GM23248 (cell line): ENCODE measurements at regions not wholly inside any gene's neighbourhood (a gene's known extent, or its start where the extent isn't known, plus 50 kb on each side); places are given as distances from the start of the nearest gene placed in this dataset.
A peak's percentile ranks its signal among the peaks of the same experiment; 100 is the strongest.

Source experiments
- DNase-seq: peaks from one replicate; pipeline ENCODE4 v3.0.0-alpha.2; 2015
- H2AFZ ChIP-seq: fragments of 200-600 bp; sonication (generic); 2 replicates; pipeline ENCODE4 v1.6.1; 2016; ENCODE audit warnings: antibody characterized with exemption
- H3F3A ChIP-seq: fragments of 200-600 bp; sonication (generic); 2 replicates; pipeline ENCODE4 v1.6.1; 2016; ENCODE audit warnings: mild to moderate bottlenecking, antibody characterized with exemption, mixed run types; ENCODE audit not compliant: insufficient read depth
- H3K27ac ChIP-seq: fragments of 200-600 bp; sonication (generic); 2 replicates; pipeline ENCODE4 v1.5.1; 2016; ENCODE audit warnings: mild to moderate bottlenecking
- H3K27me3 ChIP-seq: fragments of 200-600 bp; sonication (generic); replicated peaks from 2 replicates; pipeline ENCODE4 v1.6.1; 2016; ENCODE audit warnings: mild to moderate bottlenecking; ENCODE audit not compliant: insufficient read depth
- H3K36me3 ChIP-seq: fragments of 200-600 bp; sonication (generic); 2 replicates; pipeline ENCODE4 v1.6.1; 2016; ENCODE audit warnings: low read depth, mild to moderate bottlenecking
- H3K4me1 ChIP-seq: fragments of 200-600 bp; sonication (generic); 2 replicates; pipeline ENCODE4 v1.6.1; 2016; ENCODE audit warnings: mild to moderate bottlenecking; ENCODE audit not compliant: insufficient read depth
- H3K4me2 ChIP-seq: fragments of 200-600 bp; sonication (generic); one replicate; pipeline ENCODE4 v1.6.1; 2016; ENCODE audit warnings: mild to moderate bottlenecking; ENCODE audit not compliant: unreplicated experiment
- H3K4me3 ChIP-seq: fragments of 200-600 bp; sonication (generic); 2 replicates; pipeline ENCODE4 v1.5.1; 2016; ENCODE audit warnings: mild to moderate bottlenecking
- H3K79me2 ChIP-seq: fragments of 200-600 bp; sonication (generic); 2 replicates; pipeline ENCODE4 v1.6.1; 2016; ENCODE audit warnings: mild to moderate bottlenecking; ENCODE audit not compliant: insufficient read depth
- H3K9ac ChIP-seq: fragments of 200-600 bp; sonication (generic); 2 replicates; pipeline ENCODE4 v1.6.1; 2016; ENCODE audit warnings: mild to moderate bottlenecking
- H3K9me2 ChIP-seq: fragments of 200-600 bp; sonication (generic); 2 replicates; pipeline ENCODE4 v1.6.1; 2016; ENCODE audit warnings: mixed run types, mild to moderate bottlenecking, moderate library complexity; ENCODE audit not compliant: insufficient read depth
- H3K9me3 ChIP-seq: fragments of 200-600 bp; sonication (generic); one replicate; pipeline ENCODE4 v1.6.1; 2017; ENCODE audit warnings: low read depth
- H4K20me1 ChIP-seq: fragments of 200-600 bp; sonication (generic); 2 replicates; pipeline ENCODE4 v1.6.0; 2016; ENCODE audit not compliant: insufficient read depth
- EZH2 ChIP-seq: fragments of 200-600 bp; sonication (generic); IDR thresholded peaks from 2 replicates; pipeline ENCODE4 v1.6.1; 2018; ENCODE audit warnings: antibody characterized with exemption, mild to moderate bottlenecking; ENCODE audit not compliant: insufficient read depth, poor library complexity, severe bottlenecking
- EZH2phosphoT487 ChIP-seq: fragments of 200-600 bp; sonication (generic); IDR thresholded peaks from 2 replicates; pipeline ENCODE4 v1.6.1; 2018; ENCODE audit warnings: antibody characterized with exemption, moderate library complexity, mild to moderate bottlenecking, low read depth; ENCODE audit not compliant: insufficient read depth
- WGBS, 2 experiments: methylation state at CpG; one replicate each; pipeline ENCODE4 v1.1.6; 2015 to 2017; ENCODE audit warnings: low lambda C conversion rate in 2 of 2, low coverage in 1 of 2; ENCODE audit errors: missing lambda C conversion rate in 2 of 2; 5-methylcytosine and 5-hydroxymethylcytosine counted together
- in situ Hi-C: fragments of 300-500 bp; cut with MboI; formaldehyde crosslinking; loops from 2 replicates; pipeline ENCODE4 v1.15.0; 2020

DNA sequence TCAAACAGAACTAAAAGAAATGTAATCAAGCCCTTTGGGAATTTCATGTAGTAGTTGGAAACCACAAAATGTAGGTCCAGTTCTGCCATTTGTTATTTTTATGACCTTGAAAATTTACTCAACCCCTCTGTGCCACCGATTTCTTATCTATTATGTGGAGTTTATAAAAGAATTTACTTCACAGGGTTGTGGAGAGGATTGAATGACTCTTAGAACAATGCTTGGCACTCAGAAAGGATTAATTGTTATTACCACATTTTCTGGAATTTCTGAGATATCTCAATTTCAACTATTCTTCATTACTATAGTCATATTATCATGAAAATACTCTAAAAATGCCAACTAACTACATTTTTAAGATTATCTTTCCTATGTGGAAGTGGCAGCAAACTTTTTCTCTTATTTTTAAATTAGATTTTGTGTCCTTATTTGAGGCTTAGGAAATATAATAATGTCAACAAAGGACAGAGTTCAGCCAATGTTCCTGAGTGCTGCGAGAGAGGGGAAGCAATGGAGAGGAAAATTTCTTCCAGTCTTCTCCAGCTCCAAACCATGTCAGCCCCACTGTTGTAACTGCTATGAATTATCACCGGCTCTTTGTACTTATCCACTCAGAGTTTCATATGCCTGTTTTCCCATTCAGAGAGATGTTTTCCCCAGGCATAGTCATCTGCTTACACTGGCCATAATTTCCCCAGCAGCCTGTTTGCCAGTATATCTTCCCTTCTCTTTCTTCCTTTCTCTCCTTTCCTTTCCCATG, 525.6 kb downstream of the SPATA31D1 start:
- in situ Hi-C loops, result no loop called here
- 5 to 13% methylated on average over 3 of the region's 3 CpGs for WGBS, 2 experiments
- H3K27ac ChIP-seq, result no peak overlapping the region

DNA sequence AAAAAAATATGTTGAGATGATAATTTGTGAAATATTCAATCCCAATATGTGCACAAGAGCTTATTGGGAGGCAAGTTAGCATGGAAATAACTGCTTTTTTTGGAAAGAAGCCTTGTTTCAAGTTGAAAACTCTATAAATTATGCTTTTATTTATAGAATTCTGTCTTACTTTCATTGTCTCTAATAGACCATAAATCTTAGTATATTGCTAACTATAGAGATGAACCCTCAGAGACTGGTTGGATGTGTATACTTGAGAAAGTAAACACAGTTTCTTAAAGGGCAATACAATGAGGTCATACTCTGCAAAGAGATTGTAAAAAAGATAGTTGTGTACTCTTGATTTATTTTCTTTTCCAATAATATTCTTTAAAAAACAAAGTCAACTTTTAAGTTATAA, 530.3 kb downstream of the SPATA31D1 start:
- H3F3A ChIP-seq, result 0 out of 2 replicates have a peak, but pooled peaks cover 5% of the 10 kb centered on the region
- H3K79me2 ChIP-seq, result no peaks in the 10 kb centered on the region
- in situ Hi-C loops, result no loop called here
- H3K9ac ChIP-seq, result no peak overlapping the region
- 0 out of 2 replicates have a peak, but pooled peaks cover 20% of the 10 kb centered on the region for H3K27me3 ChIP-seq
- H2AFZ ChIP-seq, result no peak overlapping the region
- H3K36me3 ChIP-seq, result no peaks in the 10 kb centered on the region
- H3K4me1 ChIP-seq, result peaks cover 6% of the 10 kb centered on the region
- no peak overlapping the region for H3K4me2 ChIP-seq
- no peak for DNase-seq
- no peaks in the 10 kb centered on the region for H4K20me1 ChIP-seq
- H3K9me3 ChIP-seq, result no peaks in the 10 kb centered on the region
- H3K27ac ChIP-seq, result no peak overlapping the region
- no peaks in the 10 kb centered on the region for H3K9me2 ChIP-seq
- TF ChIP-seq EZH2phosphoT487, result no peak
- TF ChIP-seq EZH2, result no peak
- H3K4me3 ChIP-seq, result no peak overlapping the region

More for the DNA sequence above, 525.6 kb downstream of the SPATA31D1 start:
- no peak overlapping the region for H2AFZ ChIP-seq
- H3K27me3 ChIP-seq, result 0 out of 2 replicates have a peak, but pooled peaks cover 20% of the 10 kb centered on the region
- H3K79me2 ChIP-seq, result no peaks in the 10 kb centered on the region
- peaks cover 19% of the 10 kb centered on the region for H3K4me1 ChIP-seq
- TF ChIP-seq EZH2phosphoT487 (no peak), EZH2 (no peak)
- no peak overlapping the region for H3K4me3 ChIP-seq
- peaks cover 9% of the 10 kb centered on the region; the same call in 1 of the 2 replicates for H3F3A ChIP-seq
- H4K20me1 ChIP-seq, result no peaks in the 10 kb centered on the region
- H3K9ac ChIP-seq, result no peak overlapping the region
- no peaks in the 10 kb centered on the region for H3K9me2 ChIP-seq
- peak overlapping the region; percentile 66 for H3K4me2 ChIP-seq
- no peaks in the 10 kb centered on the region for H3K36me3 ChIP-seq
- DNase-seq, result peak; percentile 14
- no peaks in the 10 kb centered on the region for H3K9me3 ChIP-seq

DNA sequence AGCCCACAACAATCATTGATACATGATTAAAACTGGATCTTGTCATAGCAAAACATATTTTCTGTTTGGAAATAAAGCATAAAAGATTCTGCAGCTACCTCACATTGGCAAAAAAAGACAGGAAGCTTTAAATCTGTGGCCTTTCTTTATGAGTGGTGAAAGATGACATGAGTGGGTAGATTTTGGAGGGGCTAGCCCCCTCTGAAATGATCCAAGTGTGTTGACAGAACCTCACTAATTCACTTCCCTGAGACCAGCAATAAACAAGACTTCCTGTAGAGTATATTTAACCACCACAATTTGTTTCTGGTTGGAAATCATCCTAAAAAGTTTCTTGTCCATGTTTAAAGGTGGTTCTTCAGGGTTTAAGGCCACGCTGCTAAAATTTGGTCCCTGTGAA, 530.8 kb downstream of the SPATA31D1 start:
- Histone ChIP-seq H3K4me2 (no peak overlapping the region), H3K4me1 (peaks cover under 1% of the 10 kb centered on the region; the same call in 1 of the 2 replicates), H3K36me3 (no peaks in the 10 kb centered on the region), H3K9me3 (no peaks in the 10 kb centered on the region), H3K79me2 (no peaks in the 10 kb centered on the region), H3K27me3 (0 out of 2 replicates have a peak, but pooled peaks cover 20% of the 10 kb centered on the region), H3K9ac (no peak overlapping the region), H4K20me1 (no peaks in the 10 kb centered on the region), H3K27ac (no peak overlapping the region), H3F3A (0 out of 2 replicates have a peak, but pooled peaks cover under 1% of the 10 kb centered on the region), H3K4me3 (no peak overlapping the region), H3K9me2 (no peaks in the 10 kb centered on the region), H2AFZ (no peak overlapping the region)
- no peak for DNase-seq
- TF ChIP-seq EZH2 (no peak), EZH2phosphoT487 (no peak)
- 8 to 15% methylated on average over 1 of the region's 1 CpG for WGBS, 2 experiments
- in situ Hi-C loops, result no loop called here

DNA sequence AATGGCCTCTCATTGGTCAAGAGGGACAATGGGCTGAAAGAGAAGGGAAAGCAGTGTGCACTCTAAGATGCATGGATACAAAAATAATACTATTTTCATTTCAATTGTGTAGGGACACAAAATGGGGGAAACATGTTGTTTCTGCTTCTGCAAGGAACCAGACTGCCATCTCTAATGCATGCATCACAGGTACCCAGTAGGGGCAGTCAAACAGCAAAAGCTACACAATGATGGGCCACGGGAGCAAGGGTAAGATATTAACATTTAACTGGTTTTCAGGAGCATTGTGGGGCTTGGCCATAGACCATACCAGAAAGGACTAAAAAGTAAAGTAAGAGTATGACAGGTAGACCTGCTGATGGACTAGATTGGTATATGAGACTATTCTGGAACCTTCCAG, 535.8 kb downstream of the SPATA31D1 start:
- no peak for DNase-seq
- Histone ChIP-seq H2AFZ (no peak overlapping the region), H3K9me2 (no peaks in the 10 kb centered on the region), H3K4me1 (no peaks in the 10 kb centered on the region), H3F3A (no peaks in the 10 kb centered on the region), H3K9ac (no peak overlapping the region), H3K79me2 (no peaks in the 10 kb centered on the region), H3K4me3 (no peak overlapping the region), H3K9me3 (no peaks in the 10 kb centered on the region), H3K27ac (no peak overlapping the region), H4K20me1 (no peaks in the 10 kb centered on the region), H3K36me3 (no peaks in the 10 kb centered on the region), H3K27me3 (no peaks in the 10 kb centered on the region), H3K4me2 (no peak overlapping the region)
- WGBS, 2 experiments, result 24 to 31% methylated on average over 1 of the region's 1 CpG
- in situ Hi-C loops, result no loop called here
- TF ChIP-seq EZH2, result no peak
- no peak for TF ChIP-seq EZH2phosphoT487
